ENCODE measurements at regions not wholly inside any gene's neighbourhood (a gene's known extent, or its start where the extent isn't known, plus 50 kb on each side); places are given as distances from the start of the nearest gene placed in this dataset.
"Not testable (repeated sequence)": the region's sequence is repeated elsewhere in the genome, so short reads cannot be mapped to it uniquely, and the experiment has no call there.

DNA sequence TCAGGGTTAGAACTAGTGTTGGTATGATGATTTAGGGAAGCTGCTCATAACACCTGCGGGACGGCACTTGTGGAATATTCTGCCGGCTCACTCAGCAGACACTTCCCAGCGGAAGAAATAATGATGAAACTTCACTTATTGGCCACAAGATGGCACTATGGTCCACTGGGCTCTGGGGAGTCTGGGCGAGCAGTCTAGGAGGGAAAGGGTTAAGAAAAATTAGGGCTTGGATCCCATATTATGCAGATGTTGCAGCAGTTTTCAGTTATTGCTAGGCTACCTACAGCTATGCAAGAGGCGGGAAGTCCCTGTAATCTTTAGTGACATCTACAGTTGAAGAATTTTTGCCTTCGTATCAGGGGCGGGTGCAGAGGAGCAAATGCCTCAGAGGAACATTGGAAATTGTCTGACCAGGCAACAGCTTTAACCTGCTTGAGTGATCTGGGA lies 238.7 kb upstream of the PRSS58 start:
- peak; percentile 82 for ATAC-seq
- H3K36me3 Mint-ChIP-seq, result no peaks in the 10 kb centered on the region
- ChIA-PET CTCF (interaction anchor here (0.7 to 3.3 kb wide), 30 partner anchors 9 to 287 kb away, joined by 3 to 19 read pairs (median 4); no protein-coding TSS in a partner anchor), POLR2A (no interaction called here)
- H3K4me3 Mint-ChIP-seq, result peak overlapping the region; percentile 45
- H3K4me1 Mint-ChIP-seq, result no peaks in the 10 kb centered on the region
- H3K27me3 Mint-ChIP-seq (ENCODE audit: low read depth), result peaks cover 17% of the 10 kb centered on the region
- no peaks in the 10 kb centered on the region for H3K9me3 Mint-ChIP-seq
- no peak for DNase-seq (ENCODE audit: low spot score)
- no peak overlapping the region for H3K27ac Mint-ChIP-seq
- TF ChIP-seq TCF7 (CRISPR knock-in tag; IDR thresholded peaks at IDR 0.05; ENCODE audit: low read depth), result no peak
- no peak for TF ChIP-seq EMX1 (CRISPR knock-in tag; IDR thresholded peaks at IDR 0.05)
- TF ChIP-seq, protein P1, sequence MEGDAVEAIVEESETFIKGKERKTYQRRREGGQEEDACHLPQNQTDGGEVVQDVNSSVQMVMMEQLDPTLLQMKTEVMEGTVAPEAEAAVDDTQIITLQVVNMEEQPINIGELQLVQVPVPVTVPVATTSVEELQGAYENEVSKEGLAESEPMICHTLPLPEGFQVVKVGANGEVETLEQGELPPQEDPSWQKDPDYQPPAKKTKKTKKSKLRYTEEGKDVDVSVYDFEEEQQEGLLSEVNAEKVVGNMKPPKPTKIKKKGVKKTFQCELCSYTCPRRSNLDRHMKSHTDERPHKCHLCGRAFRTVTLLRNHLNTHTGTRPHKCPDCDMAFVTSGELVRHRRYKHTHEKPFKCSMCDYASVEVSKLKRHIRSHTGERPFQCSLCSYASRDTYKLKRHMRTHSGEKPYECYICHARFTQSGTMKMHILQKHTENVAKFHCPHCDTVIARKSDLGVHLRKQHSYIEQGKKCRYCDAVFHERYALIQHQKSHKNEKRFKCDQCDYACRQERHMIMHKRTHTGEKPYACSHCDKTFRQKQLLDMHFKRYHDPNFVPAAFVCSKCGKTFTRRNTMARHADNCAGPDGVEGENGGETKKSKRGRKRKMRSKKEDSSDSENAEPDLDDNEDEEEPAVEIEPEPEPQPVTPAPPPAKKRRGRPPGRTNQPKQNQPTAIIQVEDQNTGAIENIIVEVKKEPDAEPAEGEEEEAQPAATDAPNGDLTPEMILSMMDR (IDR thresholded peaks at IDR 0.05), result peak; percentile 74
- TF ChIP-seq SOX15 (CRISPR knock-in tag; IDR thresholded peaks at IDR 0.05), result no peak
- TF ChIP-seq ZNF396 (CRISPR knock-in tag; IDR thresholded peaks at IDR 0.05; ENCODE audit: borderline replicate concordance), result no peak
- TF ChIP-seq, protein P2, sequence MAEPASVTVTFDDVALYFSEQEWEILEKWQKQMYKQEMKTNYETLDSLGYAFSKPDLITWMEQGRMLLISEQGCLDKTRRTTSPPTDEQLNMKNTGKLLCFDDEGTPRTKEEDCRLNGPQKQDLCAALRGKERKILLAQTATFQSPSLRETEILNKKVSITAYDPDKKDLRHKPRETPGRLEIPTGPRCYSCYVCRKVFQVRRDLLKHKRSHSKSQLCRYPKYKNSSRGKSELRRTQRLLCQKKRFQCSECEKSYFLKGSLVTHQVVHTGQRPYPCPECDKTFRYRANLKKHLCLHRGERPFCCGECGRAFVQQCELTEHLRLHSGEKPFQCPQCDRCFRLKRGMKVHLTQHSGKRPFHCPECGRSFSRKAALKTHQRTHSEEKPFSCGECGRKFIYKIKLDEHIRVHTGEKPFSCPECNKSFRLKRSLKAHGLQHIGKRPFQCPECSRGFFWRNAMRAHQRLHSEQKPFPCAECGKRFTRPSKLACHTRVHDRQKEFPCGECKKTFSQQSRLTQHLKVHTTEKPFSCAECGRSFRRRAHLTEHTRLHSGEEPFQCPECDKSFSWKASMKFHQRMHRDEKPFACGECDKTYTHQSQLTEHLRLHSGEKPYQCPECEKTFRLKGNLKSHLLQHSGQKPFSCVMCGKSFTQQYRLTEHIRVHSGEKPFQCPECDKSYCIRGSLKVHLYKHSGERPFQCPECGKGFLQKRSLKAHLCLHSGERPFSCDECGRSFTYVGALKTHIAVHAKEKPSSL (CRISPR knock-in tag; conservative IDR thresholded peaks at IDR 0.05), result no peak
- no peak for TF ChIP-seq KAT7 (CRISPR knock-in tag; IDR thresholded peaks at IDR 0.05; ENCODE audit: borderline replicate concordance)
- no peak for TF ChIP-seq RELA (CRISPR knock-in tag; IDR thresholded peaks at IDR 0.05; ENCODE audit: borderline replicate concordance)

DNA sequence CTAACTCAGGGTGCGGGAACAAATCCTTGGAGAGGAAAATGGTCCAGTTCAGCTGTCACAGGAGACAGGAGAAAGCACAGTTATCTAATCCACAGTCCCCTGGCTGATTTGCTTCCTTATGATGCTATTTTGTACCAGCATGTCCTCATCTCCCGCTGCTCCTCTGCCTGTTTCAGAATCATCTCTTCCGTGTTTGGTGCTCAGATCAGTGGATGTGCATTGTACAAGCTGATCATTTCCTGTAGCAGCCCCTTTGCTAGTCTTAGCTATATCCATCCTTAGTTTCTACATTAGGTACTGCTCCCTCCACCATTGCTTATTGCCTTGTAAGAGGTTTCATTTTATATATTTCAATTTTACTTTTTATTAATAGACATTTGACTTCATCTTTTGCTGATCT lies 238.0 kb upstream of the PRSS58 start:
- peaks cover 17% of the 10 kb centered on the region for H3K27me3 Mint-ChIP-seq (ENCODE audit: low read depth)
- ATAC-seq; H3K4me1 Mint-ChIP-seq; H3K9me3 Mint-ChIP-seq; H3K36me3 Mint-ChIP-seq; H3K4me3 Mint-ChIP-seq; H3K27ac Mint-ChIP-seq; POLR2A ChIA-PET; DNase-seq (ENCODE audit: low spot score): not testable (repeated sequence)
- CTCF ChIA-PET, result interaction anchor here (1.1 to 2.3 kb wide), 12 partner anchors 9 to 195 kb away, joined by 3 to 19 read pairs (median 6); no protein-coding TSS in a partner anchor

DNA sequence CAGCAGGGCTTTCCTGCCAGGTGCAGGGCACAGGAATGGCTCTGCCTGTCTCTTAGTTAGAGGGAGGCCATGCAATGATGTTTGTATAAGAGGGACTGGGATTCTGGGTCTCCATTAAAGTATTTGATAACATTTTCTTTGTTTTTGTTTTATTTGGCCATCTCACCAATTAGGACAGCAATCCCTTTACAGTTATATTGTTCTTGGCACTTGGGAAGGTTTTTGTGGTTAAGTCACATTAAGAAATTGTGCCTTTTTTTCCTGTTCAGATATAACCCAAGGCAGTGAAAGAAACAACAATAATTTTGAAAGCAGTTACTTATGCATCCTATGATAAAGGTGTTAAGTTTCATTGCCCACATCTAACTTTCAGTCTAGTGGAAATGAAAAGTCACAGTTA lies 237.4 kb upstream of the PRSS58 start:
- H3K4me3 Mint-ChIP-seq; POLR2A ChIA-PET; DNase-seq (ENCODE audit: low spot score); H3K27ac Mint-ChIP-seq; ATAC-seq; H3K36me3 Mint-ChIP-seq; H3K9me3 Mint-ChIP-seq; H3K4me1 Mint-ChIP-seq: not testable (repeated sequence)
- CTCF ChIA-PET, result interaction anchor here (1.1 to 2.3 kb wide), 4 partner anchors 9 to 175 kb away, joined by 4 to 10 read pairs (median 6); no protein-coding TSS in a partner anchor
- peaks cover 17% of the 10 kb centered on the region for H3K27me3 Mint-ChIP-seq (ENCODE audit: low read depth)

DNA sequence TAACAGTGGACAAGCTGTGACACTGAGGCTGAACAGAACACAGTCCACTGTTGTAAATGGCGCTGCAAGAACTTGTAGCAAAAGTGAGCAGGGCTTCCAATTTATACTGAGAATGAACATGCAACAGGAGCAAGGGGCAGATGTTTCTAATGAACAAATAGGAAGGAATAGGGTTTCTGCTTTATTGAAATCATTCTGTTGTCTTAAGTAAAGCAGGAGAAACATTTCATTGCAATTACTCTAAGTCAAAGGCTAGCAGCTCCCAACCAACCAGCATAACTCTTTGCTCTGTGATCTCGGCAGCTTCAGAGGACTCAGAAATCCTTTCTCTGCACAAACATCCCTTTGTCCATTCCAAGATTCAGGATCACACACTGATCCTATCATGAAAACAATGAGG lies 236.2 kb upstream of the PRSS58 start:
- TF ChIP-seq MYBL2 (CRISPR knock-in tag; IDR thresholded peaks at IDR 0.05) (no peak), SP1 (CRISPR knock-in tag; conservative IDR thresholded peaks at IDR 0.05) (no peak)
- TF ChIP-seq, protein P3, sequence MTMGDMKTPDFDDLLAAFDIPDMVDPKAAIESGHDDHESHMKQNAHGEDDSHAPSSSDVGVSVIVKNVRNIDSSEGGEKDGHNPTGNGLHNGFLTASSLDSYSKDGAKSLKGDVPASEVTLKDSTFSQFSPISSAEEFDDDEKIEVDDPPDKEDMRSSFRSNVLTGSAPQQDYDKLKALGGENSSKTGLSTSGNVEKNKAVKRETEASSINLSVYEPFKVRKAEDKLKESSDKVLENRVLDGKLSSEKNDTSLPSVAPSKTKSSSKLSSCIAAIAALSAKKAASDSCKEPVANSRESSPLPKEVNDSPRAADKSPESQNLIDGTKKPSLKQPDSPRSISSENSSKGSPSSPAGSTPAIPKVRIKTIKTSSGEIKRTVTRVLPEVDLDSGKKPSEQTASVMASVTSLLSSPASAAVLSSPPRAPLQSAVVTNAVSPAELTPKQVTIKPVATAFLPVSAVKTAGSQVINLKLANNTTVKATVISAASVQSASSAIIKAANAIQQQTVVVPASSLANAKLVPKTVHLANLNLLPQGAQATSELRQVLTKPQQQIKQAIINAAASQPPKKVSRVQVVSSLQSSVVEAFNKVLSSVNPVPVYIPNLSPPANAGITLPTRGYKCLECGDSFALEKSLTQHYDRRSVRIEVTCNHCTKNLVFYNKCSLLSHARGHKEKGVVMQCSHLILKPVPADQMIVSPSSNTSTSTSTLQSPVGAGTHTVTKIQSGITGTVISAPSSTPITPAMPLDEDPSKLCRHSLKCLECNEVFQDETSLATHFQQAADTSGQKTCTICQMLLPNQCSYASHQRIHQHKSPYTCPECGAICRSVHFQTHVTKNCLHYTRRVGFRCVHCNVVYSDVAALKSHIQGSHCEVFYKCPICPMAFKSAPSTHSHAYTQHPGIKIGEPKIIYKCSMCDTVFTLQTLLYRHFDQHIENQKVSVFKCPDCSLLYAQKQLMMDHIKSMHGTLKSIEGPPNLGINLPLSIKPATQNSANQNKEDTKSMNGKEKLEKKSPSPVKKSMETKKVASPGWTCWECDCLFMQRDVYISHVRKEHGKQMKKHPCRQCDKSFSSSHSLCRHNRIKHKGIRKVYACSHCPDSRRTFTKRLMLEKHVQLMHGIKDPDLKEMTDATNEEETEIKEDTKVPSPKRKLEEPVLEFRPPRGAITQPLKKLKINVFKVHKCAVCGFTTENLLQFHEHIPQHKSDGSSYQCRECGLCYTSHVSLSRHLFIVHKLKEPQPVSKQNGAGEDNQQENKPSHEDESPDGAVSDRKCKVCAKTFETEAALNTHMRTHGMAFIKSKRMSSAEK (CRISPR knock-in tag; IDR thresholded peaks at IDR 0.05; ENCODE audit: borderline replicate concordance), result no peak
- TF ChIP-seq, protein P4, sequence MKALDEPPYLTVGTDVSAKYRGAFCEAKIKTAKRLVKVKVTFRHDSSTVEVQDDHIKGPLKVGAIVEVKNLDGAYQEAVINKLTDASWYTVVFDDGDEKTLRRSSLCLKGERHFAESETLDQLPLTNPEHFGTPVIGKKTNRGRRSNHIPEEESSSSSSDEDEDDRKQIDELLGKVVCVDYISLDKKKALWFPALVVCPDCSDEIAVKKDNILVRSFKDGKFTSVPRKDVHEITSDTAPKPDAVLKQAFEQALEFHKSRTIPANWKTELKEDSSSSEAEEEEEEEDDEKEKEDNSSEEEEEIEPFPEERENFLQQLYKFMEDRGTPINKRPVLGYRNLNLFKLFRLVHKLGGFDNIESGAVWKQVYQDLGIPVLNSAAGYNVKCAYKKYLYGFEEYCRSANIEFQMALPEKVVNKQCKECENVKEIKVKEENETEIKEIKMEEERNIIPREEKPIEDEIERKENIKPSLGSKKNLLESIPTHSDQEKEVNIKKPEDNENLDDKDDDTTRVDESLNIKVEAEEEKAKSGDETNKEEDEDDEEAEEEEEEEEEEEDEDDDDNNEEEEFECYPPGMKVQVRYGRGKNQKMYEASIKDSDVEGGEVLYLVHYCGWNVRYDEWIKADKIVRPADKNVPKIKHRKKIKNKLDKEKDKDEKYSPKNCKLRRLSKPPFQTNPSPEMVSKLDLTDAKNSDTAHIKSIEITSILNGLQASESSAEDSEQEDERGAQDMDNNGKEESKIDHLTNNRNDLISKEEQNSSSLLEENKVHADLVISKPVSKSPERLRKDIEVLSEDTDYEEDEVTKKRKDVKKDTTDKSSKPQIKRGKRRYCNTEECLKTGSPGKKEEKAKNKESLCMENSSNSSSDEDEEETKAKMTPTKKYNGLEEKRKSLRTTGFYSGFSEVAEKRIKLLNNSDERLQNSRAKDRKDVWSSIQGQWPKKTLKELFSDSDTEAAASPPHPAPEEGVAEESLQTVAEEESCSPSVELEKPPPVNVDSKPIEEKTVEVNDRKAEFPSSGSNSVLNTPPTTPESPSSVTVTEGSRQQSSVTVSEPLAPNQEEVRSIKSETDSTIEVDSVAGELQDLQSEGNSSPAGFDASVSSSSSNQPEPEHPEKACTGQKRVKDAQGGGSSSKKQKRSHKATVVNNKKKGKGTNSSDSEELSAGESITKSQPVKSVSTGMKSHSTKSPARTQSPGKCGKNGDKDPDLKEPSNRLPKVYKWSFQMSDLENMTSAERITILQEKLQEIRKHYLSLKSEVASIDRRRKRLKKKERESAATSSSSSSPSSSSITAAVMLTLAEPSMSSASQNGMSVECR (CRISPR knock-in tag; IDR thresholded peaks at IDR 0.05; ENCODE audit: borderline replicate concordance), result no peak
- POLR2A ChIA-PET, result no interaction called here
- H3K36me3 Mint-ChIP-seq, result no peaks in the 10 kb centered on the region
- H3K27me3 Mint-ChIP-seq (ENCODE audit: low read depth), result peaks cover 17% of the 10 kb centered on the region
- H3K4me1 Mint-ChIP-seq, result peaks cover under 1% of the 10 kb centered on the region; the same call in 1 of the 2 replicates
- ATAC-seq (no peak), DNase-seq (ENCODE audit: low spot score) (no peak)
- CTCF ChIA-PET, result interaction anchor here (0.6 to 1.4 kb wide), 6 partner anchors 11 to 174 kb away, joined by 3 to 6 read pairs (median 4); no protein-coding TSS in a partner anchor
- H3K9me3 Mint-ChIP-seq, result no peaks in the 10 kb centered on the region
- no peak overlapping the region for H3K4me3 Mint-ChIP-seq
- H3K27ac Mint-ChIP-seq, result no peak overlapping the region
